IPS-20b (cell line): ENCODE measurements at regions not wholly inside any gene's neighbourhood (a gene's known extent, or its start where the extent isn't known, plus 50 kb on each side); places are given as distances from the start of the nearest gene placed in this dataset.
"Not testable (repeated sequence)": the region's sequence is repeated elsewhere in the genome, so short reads cannot be mapped to it uniquely, and the experiment has no call there.

ENCODE experiments used
- H3K27ac ChIP-seq: one replicate; pipeline ENCODE4 v1.5.1; 2013; ENCODE audit warnings: low read length
- H3K27me3 ChIP-seq: 2 replicates; pipeline ENCODE4 v1.6.1; 2013; ENCODE audit warnings: mild to moderate bottlenecking, low read length, inconsistent platforms; ENCODE audit not compliant: insufficient read depth
- H3K36me3 ChIP-seq: 2 replicates; pipeline ENCODE4 v1.6.1; 2013; ENCODE audit warnings: low read depth, mild to moderate bottlenecking, inconsistent platforms, low read length, moderate library complexity; ENCODE audit not compliant: insufficient read depth
- H3K4me1 ChIP-seq: 2 replicates; pipeline ENCODE4 v1.6.1; 2013; ENCODE audit warnings: mild to moderate bottlenecking, control low read depth, inconsistent platforms, low read length, moderate library complexity; ENCODE audit not compliant: insufficient read depth
- H3K4me3 ChIP-seq: 2 replicates; pipeline ENCODE4 v1.5.1; 2013; ENCODE audit warnings: mild to moderate bottlenecking, low read length, inconsistent platforms
- H3K9ac ChIP-seq: 2 replicates; pipeline ENCODE4 v1.6.1; 2013; ENCODE audit warnings: low read depth, mild to moderate bottlenecking, inconsistent platforms, low read length, moderate library complexity
- H3K9me3 ChIP-seq: 2 replicates; pipeline ENCODE4 v1.6.1; 2013; ENCODE audit warnings: mild to moderate bottlenecking, low read depth, low read length, inconsistent platforms; ENCODE audit not compliant: insufficient read depth

- H3K9me3 ChIP-seq: no peaks in the 10 kb centered on the region
- H3K4me1 ChIP-seq: no peaks in the 10 kb centered on the region
- no peak overlapping the region for H3K4me3 ChIP-seq
- no peaks in the 10 kb centered on the region for H3K36me3 ChIP-seq
- no peaks in the 10 kb centered on the region for H3K27me3 ChIP-seq
- H3K27ac ChIP-seq: no peak overlapping the region
- H3K9ac ChIP-seq: no peak overlapping the region
These were observed 894.6 kb downstream of the PLOD2 start for GRCh38 chr3:145266368-145266767.

- Histone ChIP-seq H3K27me3 (no peaks in the 10 kb centered on the region), H3K27ac (no peak overlapping the region), H3K9ac (no peak overlapping the region), H3K4me1 (no peaks in the 10 kb centered on the region), H3K9me3 (no peaks in the 10 kb centered on the region), H3K4me3 (no peak overlapping the region), H3K36me3 (no peaks in the 10 kb centered on the region)
These were observed 891.9 kb downstream of the PLOD2 start for GRCh38 chr3:145269106-145269505.

- Histone ChIP-seq H3K27me3 (no peaks in the 10 kb centered on the region), H3K4me1 (no peaks in the 10 kb centered on the region), H3K9me3 (no peaks in the 10 kb centered on the region; the same call in 1 of the 2 replicates), H3K4me3 (no peak overlapping the region), H3K9ac (no peak overlapping the region), H3K27ac (no peak overlapping the region), H3K36me3 (no peaks in the 10 kb centered on the region)
These were observed 888.3 kb downstream of the PLOD2 start for GRCh38 chr3:145272684-145273083.

GRCh38 chr3:145282505-145282904, 878.5 kb downstream of the PLOD2 start:
- Histone ChIP-seq H3K27ac (no peak overlapping the region), H3K4me3 (no peak overlapping the region), H3K27me3 (no peaks in the 10 kb centered on the region), H3K9me3 (no peaks in the 10 kb centered on the region), H3K9ac (no peak overlapping the region), H3K36me3 (no peaks in the 10 kb centered on the region), H3K4me1 (no peaks in the 10 kb centered on the region)

GRCh38 chr3:145286937-145287336, 874.0 kb downstream of the PLOD2 start:
- H3K9me3 ChIP-seq: no peaks in the 10 kb centered on the region
- no peak overlapping the region for H3K9ac ChIP-seq
- H3K36me3 ChIP-seq: no peaks in the 10 kb centered on the region
- H3K27ac ChIP-seq: no peak overlapping the region
- no peaks in the 10 kb centered on the region for H3K4me1 ChIP-seq
- H3K4me3 ChIP-seq: no peak overlapping the region
- no peaks in the 10 kb centered on the region for H3K27me3 ChIP-seq

- Histone ChIP-seq H3K4me3 (no peak overlapping the region), H3K27ac (no peak overlapping the region), H3K9me3 (no peaks in the 10 kb centered on the region), H3K9ac (no peak overlapping the region), H3K4me1 (no peaks in the 10 kb centered on the region), H3K36me3 (no peaks in the 10 kb centered on the region), H3K27me3 (no peaks in the 10 kb centered on the region)
These were observed 871.0 kb downstream of the PLOD2 start for GRCh38 chr3:145290010-145290409.

- Histone ChIP-seq H3K4me1 (no peaks in the 10 kb centered on the region), H3K9me3 (no peaks in the 10 kb centered on the region), H3K27me3 (no peaks in the 10 kb centered on the region), H3K4me3 (no peak overlapping the region), H3K27ac (no peak overlapping the region), H3K9ac (no peak overlapping the region), H3K36me3 (no peaks in the 10 kb centered on the region)
These were observed 866.4 kb downstream of the PLOD2 start for GRCh38 chr3:145294572-145294971.

GRCh38 chr3:145307272-145307671, 853.7 kb downstream of the PLOD2 start:
- no peak overlapping the region for H3K27ac ChIP-seq
- H3K4me3 ChIP-seq: no peak overlapping the region
- no peaks in the 10 kb centered on the region for H3K4me1 ChIP-seq
- no peak overlapping the region for H3K9ac ChIP-seq
- H3K9me3 ChIP-seq: no peaks in the 10 kb centered on the region
- no peaks in the 10 kb centered on the region for H3K36me3 ChIP-seq
- H3K27me3 ChIP-seq: no peaks in the 10 kb centered on the region

- no peaks in the 10 kb centered on the region for H3K36me3 ChIP-seq
- H3K27me3 ChIP-seq: no peaks in the 10 kb centered on the region
- H3K9ac ChIP-seq: no peak overlapping the region
- no peak overlapping the region for H3K4me3 ChIP-seq
- H3K4me1 ChIP-seq: peaks cover 4% of the 10 kb centered on the region; the same call in 1 of the 2 replicates
- H3K27ac ChIP-seq: no peak overlapping the region
- H3K9me3 ChIP-seq: no peaks in the 10 kb centered on the region
These were observed 847.2 kb downstream of the PLOD2 start for GRCh38 chr3:145313751-145314150.

GRCh38 chr3:145316253-145316652, 844.7 kb downstream of the PLOD2 start:
- H3K27ac ChIP-seq, H3K4me3 ChIP-seq, H3K9me3 ChIP-seq, H3K36me3 ChIP-seq, H3K9ac ChIP-seq, H3K27me3 ChIP-seq, H3K4me1 ChIP-seq: not testable (repeated sequence)

GRCh38 chr3:145326666-145327065, 834.3 kb downstream of the PLOD2 start:
- Histone ChIP-seq H3K4me1 (no peaks in the 10 kb centered on the region), H3K36me3 (no peaks in the 10 kb centered on the region), H3K9me3 (no peaks in the 10 kb centered on the region), H3K27me3 (no peaks in the 10 kb centered on the region), H3K9ac (no peak overlapping the region), H3K27ac (no peak overlapping the region), H3K4me3 (no peak overlapping the region)

GRCh38 chr3:145333427-145333826, 827.6 kb downstream of the PLOD2 start:
- H3K9me3 ChIP-seq, H3K9ac ChIP-seq, H3K27ac ChIP-seq, H3K4me3 ChIP-seq, H3K4me1 ChIP-seq, H3K27me3 ChIP-seq, H3K36me3 ChIP-seq: not testable (repeated sequence)

GRCh38 chr3:145333931-145334330, 827.1 kb downstream of the PLOD2 start:
- Histone ChIP-seq H3K9me3 (no peaks in the 10 kb centered on the region), H3K4me1 (no peaks in the 10 kb centered on the region), H3K27ac (no peak overlapping the region), H3K9ac (no peak overlapping the region), H3K27me3 (no peaks in the 10 kb centered on the region), H3K4me3 (no peak overlapping the region), H3K36me3 (no peaks in the 10 kb centered on the region)
